GM19324 (cell line): ENCODE measurements at regions not wholly inside any gene's neighbourhood (a gene's known extent, or its start where the extent isn't known, plus 50 kb on each side); places are given as distances from the start of the nearest gene placed in this dataset.
"Not testable (repeated sequence)": the region's sequence is repeated elsewhere in the genome, so short reads cannot be mapped to it uniquely, and the experiment has no call there.

ENCODE experiments used
- ATAC-seq: cut with Tn5 transposase; IDR thresholded peaks from one replicate; pipeline ENCODE4 v1.9.1; 2021; ENCODE audit warnings: mild to moderate bottlenecking, moderate library complexity; ENCODE audit not compliant: unreplicated experiment, low FRiP score

GRCh38 chr5:153939101-153939500 is 99.6 kb downstream of the FAM114A2 start:
- no peak for ATAC-seq

- no peak for ATAC-seq
These were observed 100.4 kb downstream of the FAM114A2 start for GRCh38 chr5:153938191-153938842.

- no peak for ATAC-seq
These were observed 101.0 kb downstream of the FAM114A2 start for GRCh38 chr5:153937661-153938060.

- not testable (repeated sequence) for ATAC-seq
These were observed 103.6 kb downstream of the FAM114A2 start for GRCh38 chr5:153935151-153935550.

- no peak for ATAC-seq
These were observed 112.5 kb downstream of the FAM114A2 start for GRCh38 chr5:153926201-153926600.

GRCh38 chr5:153919161-153919560 is 119.5 kb downstream of the FAM114A2 start:
- ATAC-seq, result no peak

GRCh38 chr5:153907170-153907775 is 131.4 kb downstream of the FAM114A2 start:
- no peak for ATAC-seq

GRCh38 chr5:153905219-153905618 is 133.5 kb downstream of the FAM114A2 start:
- no peak for ATAC-seq

- ATAC-seq, result no peak
These were observed 135.4 kb downstream of the FAM114A2 start for GRCh38 chr5:153903321-153903720.

- no peak for ATAC-seq
These were observed 136.7 kb downstream of the FAM114A2 start for GRCh38 chr5:153902016-153902415.

- no peak for ATAC-seq
These were observed 137.3 kb downstream of the FAM114A2 start for GRCh38 chr5:153901449-153901848.

- no peak for ATAC-seq
These were observed 137.9 kb downstream of the FAM114A2 start for GRCh38 chr5:153900703-153901395.

- ATAC-seq, result no peak
These were observed 139.0 kb downstream of the FAM114A2 start for GRCh38 chr5:153899746-153900145.

GRCh38 chr5:153896701-153897100 is 142.0 kb downstream of the FAM114A2 start:
- ATAC-seq, result peak; percentile 88

GRCh38 chr5:153896117-153896516 is 142.6 kb downstream of the FAM114A2 start:
- ATAC-seq, result no peak

GRCh38 chr5:153895266-153895665 is 143.4 kb downstream of the FAM114A2 start:
- no peak for ATAC-seq

- ATAC-seq, result no peak
These were observed 144.9 kb downstream of the FAM114A2 start for GRCh38 chr5:153893817-153894216.

- no peak for ATAC-seq
These were observed 147.3 kb downstream of the FAM114A2 start for GRCh38 chr5:153891394-153891793.

- no peak for ATAC-seq
These were observed 149.9 kb downstream of the FAM114A2 start for GRCh38 chr5:153888781-153889180.

GRCh38 chr5:153885141-153885540 is 153.6 kb downstream of the FAM114A2 start:
- no peak for ATAC-seq

- no peak for ATAC-seq
These were observed 154.1 kb downstream of the FAM114A2 start for GRCh38 chr5:153884612-153884957.
